GM12891 (cell line): ENCODE measurements at regions not wholly inside any gene's neighbourhood (a gene's known extent, or its start where the extent isn't known, plus 50 kb on each side); places are given as distances from the start of the nearest gene placed in this dataset.

Experiments used
- PAX5 ChIP-seq: IDR thresholded peaks from 2 replicates; pipeline ENCODE4 v1.6.1; 2011; ENCODE audit warnings: low read length, moderate library complexity, mild to moderate bottlenecking; ENCODE audit not compliant: insufficient read depth, severe bottlenecking
- POLR2A ChIP-seq: IDR thresholded peaks from 2 replicates; pipeline ENCODE4 v1.6.1; 2011; ENCODE audit warnings: low read depth, low read length, control low read depth
- POLR2AphosphoS5 ChIP-seq: IDR thresholded peaks from 2 replicates; pipeline ENCODE4 v1.6.1; 2011; ENCODE audit warnings: low read depth, low read length, control low read depth
- SPI1 ChIP-seq: IDR thresholded peaks from 2 replicates; pipeline ENCODE4 v1.6.1; 2011; ENCODE audit warnings: low read depth, low read length, control low read depth
- TAF1 ChIP-seq: IDR thresholded peaks from 2 replicates; pipeline ENCODE4 v1.6.1; 2011; ENCODE audit warnings: low read depth, low read length, control low read depth

GRCh38 chr4:181517491-181517890 lies 725.7 kb upstream of the TENM3 start:
- TF ChIP-seq POLR2A: no peak
- no peak for TF ChIP-seq POLR2AphosphoS5
- TF ChIP-seq SPI1: no peak
- no peak for TF ChIP-seq TAF1
- no peak for TF ChIP-seq PAX5
